ENCODE measurements at regions not wholly inside any gene's neighbourhood (a gene's known extent, or its start where the extent isn't known, plus 50 kb on each side); places are given as distances from the start of the nearest gene placed in this dataset.
"Not testable (repeated sequence)": the region's sequence is repeated elsewhere in the genome, so short reads cannot be mapped to it uniquely, and the experiment has no call there.

DNA sequence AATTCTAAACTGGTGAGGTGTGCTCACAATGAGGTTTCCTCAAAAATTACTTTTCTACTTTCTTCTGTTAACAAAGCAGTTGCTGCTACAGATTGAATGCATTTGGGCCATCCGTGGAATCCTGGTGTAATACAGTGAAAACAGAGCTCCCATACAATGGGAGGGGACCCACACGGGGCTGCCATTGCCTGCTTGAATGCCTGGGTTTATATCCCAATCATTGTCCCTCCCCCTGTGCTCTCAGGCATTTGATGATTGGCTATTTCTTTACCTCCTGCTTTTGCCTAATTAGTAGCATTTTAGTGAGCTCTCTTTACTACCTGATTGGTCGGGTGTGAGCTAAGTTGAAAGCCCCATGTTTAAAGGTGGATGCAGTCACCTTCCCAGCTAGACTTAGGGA lies 52.9 kb upstream of the CSF1 start:
- DNase-seq (ENCODE audit: low read depth in 4 of 4, low spot score in 3 of 4) = not testable (repeated sequence)

GRCh38 chr1:109855986-109856385 lies 54.7 kb upstream of the CSF1 start:
- DNase-seq (ENCODE audit: low read depth in 4 of 4, low spot score in 3 of 4) = not testable (repeated sequence)

DNA sequence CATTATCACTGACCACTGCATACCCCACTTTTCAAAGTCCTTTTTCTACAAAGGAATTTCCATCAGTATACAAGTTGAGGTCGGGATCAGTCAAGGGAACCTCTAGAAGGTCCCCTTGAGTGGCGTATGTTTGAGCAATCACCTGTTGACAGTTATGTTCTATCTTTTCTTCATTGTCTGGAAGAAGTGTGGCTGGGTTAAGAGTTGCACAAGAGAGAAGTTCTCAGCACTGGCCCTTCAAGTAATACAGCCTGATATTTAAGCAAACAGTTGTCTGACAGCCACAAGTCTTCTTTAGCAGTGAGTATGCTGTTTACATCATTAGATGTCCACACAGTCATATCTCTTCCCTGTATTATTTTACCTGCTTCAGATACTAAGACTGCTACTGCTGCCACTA lies 56.7 kb upstream of the CSF1 start:
- DNase-seq (ENCODE audit: low read depth in 4 of 4, low spot score in 3 of 4) = not testable (repeated sequence)

DNA sequence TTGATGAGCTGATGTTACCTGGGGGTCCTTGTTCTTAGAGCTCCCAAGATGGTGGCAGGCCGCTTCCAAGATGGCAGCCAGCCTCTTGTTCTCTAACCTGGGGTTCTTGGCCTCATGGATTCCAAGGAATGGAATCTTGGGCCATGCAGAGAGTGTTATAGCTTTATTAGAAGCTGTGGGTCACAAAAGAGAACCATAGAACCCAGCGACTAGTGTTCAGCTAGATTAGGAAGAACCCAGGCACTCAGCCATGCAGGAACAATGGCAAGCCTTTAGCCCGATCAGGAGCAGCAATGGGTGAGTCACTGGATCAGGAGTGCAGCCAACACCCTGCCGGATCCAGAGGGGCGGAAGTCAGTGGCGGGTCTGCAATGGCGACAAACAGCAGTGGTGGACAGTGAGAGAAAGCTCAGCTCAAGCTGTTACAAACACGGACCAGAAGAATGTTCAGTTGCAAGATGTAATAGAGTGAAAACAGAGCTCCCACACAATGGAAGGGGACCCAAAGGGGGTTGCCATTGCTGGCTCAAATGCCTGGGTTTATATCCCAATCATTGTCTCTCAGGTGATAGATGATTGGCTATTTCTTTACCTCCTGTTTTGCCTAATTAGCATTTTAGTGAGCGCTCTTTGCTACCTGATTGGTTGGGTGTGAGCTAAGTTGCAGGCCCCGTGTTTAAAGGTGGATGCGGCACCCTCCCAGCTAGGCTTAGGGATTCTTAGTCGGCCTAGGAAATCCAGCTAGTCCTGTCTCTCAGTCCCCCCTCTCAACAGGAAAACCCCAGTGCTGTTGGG lies 58.2 kb upstream of the CSF1 start:
- DNase-seq (ENCODE audit: low read depth in 4 of 4, low spot score in 3 of 4) = not testable (repeated sequence)

GRCh38 chr1:109850827-109851226 lies 59.8 kb upstream of the CSF1 start:
- DNase-seq (ENCODE audit: low read depth in 4 of 4, low spot score in 3 of 4) = no peak

GRCh38 chr1:109850194-109850593 lies 60.5 kb upstream of the CSF1 start:
- DNase-seq (ENCODE audit: low read depth in 4 of 4, low spot score in 3 of 4) = no peak

GRCh38 chr1:109849655-109850054 lies 61.0 kb upstream of the CSF1 start:
- no peak for DNase-seq (ENCODE audit: low read depth in 4 of 4, low spot score in 3 of 4)

- no peak for DNase-seq (ENCODE audit: low read depth in 4 of 4, low spot score in 3 of 4)
These were observed 63.4 kb upstream of the CSF1 start for GRCh38 chr1:109847251-109847650.

- no peak for DNase-seq (ENCODE audit: low read depth in 4 of 4, low spot score in 3 of 4)
These were observed 63.8 kb upstream of the CSF1 start for GRCh38 chr1:109846846-109847245.

DNA sequence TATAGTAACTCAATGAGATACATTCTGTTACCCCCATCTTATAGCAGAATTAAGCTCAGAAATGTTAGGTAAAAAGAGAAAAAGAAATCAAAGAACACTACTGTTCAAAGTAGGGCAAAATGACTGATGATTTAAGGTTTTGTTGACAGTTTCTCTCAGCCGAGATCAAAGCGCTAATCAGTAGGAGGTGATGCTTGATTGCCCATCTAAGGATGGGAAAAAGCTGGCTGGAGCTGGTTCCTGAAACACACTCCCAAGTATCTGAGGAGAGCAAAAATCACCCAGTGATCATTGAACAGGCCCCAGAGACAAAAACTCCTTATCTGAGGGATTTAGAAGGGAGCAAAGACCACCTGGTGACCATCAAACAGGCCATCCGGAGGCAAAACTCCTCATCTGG lies 64.5 kb upstream of the CSF1 start:
- DNase-seq (ENCODE audit: low read depth in 4 of 4, low spot score in 3 of 4) = peak in 2 of 4 donors; percentile 29 to 56

GRCh38 chr1:109845658-109846057 lies 65.0 kb upstream of the CSF1 start:
- DNase-seq (ENCODE audit: low read depth in 4 of 4, low spot score in 3 of 4) = no peak

DNA sequence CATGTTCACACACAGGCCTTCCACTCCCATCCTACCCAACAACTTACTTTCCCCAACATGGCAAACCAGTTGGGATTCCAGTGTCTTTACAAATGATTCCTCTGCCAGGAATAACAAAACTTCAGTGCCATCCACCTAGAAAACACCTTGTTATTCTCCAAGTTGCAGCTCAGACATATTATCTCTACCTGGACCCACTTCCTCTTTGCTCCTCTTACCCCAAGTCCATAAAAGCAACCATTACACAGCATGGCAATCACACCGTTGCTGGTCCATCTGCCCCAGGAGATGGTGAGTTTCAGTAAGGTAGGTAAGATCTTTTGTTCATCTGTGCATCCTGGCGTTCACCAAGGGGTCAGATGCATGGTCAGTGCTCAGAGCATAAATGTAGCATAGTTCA lies 66.0 kb upstream of the CSF1 start:
- no peak for DNase-seq (ENCODE audit: low read depth in 4 of 4, low spot score in 3 of 4)

- DNase-seq (ENCODE audit: low read depth in 4 of 4, low spot score in 3 of 4) = no peak
These were observed 70.5 kb upstream of the CSF1 start for GRCh38 chr1:109840011-109840629.

DNA sequence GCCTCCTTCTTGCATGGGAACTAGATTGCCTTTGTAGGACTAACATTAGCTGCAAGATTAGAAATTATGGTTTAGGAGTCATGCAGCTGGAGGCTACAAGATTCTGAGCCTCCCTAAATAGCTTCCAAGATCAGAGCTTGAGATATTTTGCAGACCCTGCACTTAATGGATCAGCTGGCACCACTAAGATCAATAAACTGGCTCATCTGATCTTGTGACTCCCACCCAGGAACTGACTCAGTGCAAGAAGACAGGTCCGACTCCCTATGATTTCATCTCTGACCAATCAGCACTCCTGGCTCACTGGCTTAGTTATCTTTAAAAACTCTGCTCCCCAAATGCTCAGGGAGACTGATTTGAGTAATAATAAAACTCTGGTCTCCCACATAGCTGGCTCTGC lies 71.4 kb upstream of the CSF1 start:
- DNase-seq (ENCODE audit: low read depth in 4 of 4, low spot score in 3 of 4) = not testable (repeated sequence)

- no peak for DNase-seq (ENCODE audit: low read depth in 4 of 4, low spot score in 3 of 4)
These were observed 71.8 kb upstream of the CSF1 start for GRCh38 chr1:109838838-109839240.

GRCh38 chr1:109837852-109838570 lies 72.6 kb upstream of the CSF1 start:
- no peak for DNase-seq (ENCODE audit: low read depth in 4 of 4, low spot score in 3 of 4)

DNA sequence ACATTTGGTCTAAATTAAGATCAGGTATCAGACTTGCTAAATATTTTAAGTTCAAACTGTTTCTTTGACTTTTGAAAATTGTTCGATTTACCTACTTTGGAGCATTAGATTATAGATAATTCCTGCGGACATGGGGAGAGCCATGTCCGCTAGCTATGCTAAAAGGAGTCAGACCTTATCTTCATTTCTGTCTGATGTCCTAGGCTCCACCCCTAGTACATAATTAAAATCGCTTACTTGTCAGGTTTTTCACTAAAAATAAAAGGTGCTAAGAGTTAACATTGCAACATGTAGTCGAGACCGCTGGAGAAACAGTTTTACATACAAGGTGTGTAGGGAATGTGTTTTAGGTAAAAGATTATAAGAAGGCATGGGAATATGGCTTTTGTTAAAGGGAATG lies 71.9 kb upstream of the EPS8L3 start:
- not testable (repeated sequence) for DNase-seq (ENCODE audit: low read depth in 4 of 4, low spot score in 3 of 4)

- DNase-seq (ENCODE audit: low read depth in 4 of 4, low spot score in 3 of 4) = no peak
These were observed 71.2 kb upstream of the EPS8L3 start for GRCh38 chr1:109834951-109835350.

GRCh38 chr1:109832945-109833344 lies 69.2 kb upstream of the EPS8L3 start:
- DNase-seq (ENCODE audit: low read depth in 4 of 4, low spot score in 3 of 4) = no peak

DNA sequence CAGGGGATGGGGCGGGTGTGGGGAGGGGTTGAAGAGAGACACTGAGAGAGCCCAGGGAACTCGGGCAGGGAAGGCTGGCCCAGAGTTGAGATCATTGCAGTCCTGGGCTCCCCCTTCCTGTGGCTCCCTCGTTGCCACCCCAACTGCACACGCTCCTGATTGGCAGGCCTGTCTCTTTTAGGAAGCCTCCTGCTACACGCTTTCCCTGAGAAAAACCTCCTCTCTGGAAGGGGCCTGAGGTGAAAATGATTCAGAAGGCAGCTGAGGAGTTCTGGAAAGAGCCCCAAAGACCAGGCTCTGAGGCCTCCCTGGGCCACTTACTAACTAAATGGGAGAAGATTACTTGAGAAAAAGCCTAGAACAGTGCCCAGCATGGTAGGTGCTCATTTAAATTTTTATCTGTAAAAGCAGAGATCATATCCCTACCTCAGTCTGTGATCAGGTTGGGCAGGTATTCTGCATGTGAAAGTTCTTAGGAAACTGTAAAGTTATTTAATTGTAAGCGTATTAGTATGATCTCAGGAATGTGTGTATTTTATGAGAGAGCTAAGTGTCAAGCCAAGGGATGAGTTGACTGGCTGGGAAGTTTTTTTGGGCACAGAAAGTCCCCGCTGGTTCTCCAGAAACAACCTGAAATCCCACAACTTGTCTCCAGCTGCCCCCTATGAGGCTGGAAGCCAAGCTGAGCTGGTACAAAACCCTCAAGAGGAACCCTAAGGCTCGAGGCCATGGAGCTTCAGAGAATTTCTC lies 65.2 kb upstream of the EPS8L3 start:
- no peak for DNase-seq (ENCODE audit: low read depth in 4 of 4, low spot score in 3 of 4)

DNA sequence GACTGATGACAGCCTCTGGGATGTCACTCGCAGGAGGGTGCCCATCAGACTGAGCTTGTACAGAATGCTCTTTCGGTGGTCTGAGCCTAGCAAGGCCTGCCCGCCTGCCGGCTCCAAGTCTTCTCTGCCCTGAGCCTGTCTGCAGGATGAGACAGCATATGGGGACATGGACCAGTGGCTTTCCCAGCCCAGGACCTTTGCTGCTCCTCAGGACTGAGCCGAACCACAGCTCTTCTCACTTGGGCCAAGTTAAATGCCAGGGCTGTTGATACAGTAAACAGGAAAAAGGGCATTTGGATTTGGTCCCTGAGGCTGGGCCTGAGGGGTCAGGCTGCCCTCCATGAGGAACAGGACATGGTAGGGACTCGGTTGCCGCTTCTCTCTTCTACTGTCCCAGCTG lies 64.3 kb upstream of the EPS8L3 start:
- DNase-seq (ENCODE audit: low read depth in 4 of 4, low spot score in 3 of 4) = no peak
